HEK293 (cell line): ENCODE measurements at regions not wholly inside any gene's neighbourhood (a gene's known extent, or its start where the extent isn't known, plus 50 kb on each side); places are given as distances from the start of the nearest gene placed in this dataset.

Experiments
- ZBTB11 ChIP-seq: fragments of 450-650 bp; formaldehyde crosslinking; conservative IDR thresholded peaks from 2 replicates; pipeline ENCODE4 v1.5.1; 2016; ENCODE audit warnings: low read depth, missing biosample characterization, missing genetic modification characterization
- TF ChIP-seq, protein P1 (sequence below): fragments of 450-650 bp; formaldehyde crosslinking; IDR thresholded peaks from 2 replicates; pipeline ENCODE4 v1.5.1; 2017; ENCODE audit warnings: missing biosample characterization, missing genetic modification characterization
- TF ChIP-seq, protein P2 (sequence below): fragments of 450-650 bp; formaldehyde crosslinking; IDR thresholded peaks from 2 replicates; pipeline ENCODE4 v1.5.1; 2016; ENCODE audit warnings: missing biosample characterization, missing genetic modification characterization

GRCh38 chr6:41997456-41997855, 52.9 kb upstream of the TAF8 start:
- TF ChIP-seq, protein P1, sequence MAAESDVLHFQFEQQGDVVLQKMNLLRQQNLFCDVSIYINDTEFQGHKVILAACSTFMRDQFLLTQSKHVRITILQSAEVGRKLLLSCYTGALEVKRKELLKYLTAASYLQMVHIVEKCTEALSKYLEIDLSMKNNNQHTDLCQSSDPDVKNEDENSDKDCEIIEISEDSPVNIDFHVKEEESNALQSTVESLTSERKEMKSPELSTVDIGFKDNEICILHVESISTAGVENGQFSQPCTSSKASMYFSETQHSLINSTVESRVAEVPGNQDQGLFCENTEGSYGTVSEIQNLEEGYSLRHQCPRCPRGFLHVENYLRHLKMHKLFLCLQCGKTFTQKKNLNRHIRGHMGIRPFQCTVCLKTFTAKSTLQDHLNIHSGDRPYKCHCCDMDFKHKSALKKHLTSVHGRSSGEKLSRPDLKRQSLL (tag by site-specific recombination), result no peak
- TF ChIP-seq, protein P2, sequence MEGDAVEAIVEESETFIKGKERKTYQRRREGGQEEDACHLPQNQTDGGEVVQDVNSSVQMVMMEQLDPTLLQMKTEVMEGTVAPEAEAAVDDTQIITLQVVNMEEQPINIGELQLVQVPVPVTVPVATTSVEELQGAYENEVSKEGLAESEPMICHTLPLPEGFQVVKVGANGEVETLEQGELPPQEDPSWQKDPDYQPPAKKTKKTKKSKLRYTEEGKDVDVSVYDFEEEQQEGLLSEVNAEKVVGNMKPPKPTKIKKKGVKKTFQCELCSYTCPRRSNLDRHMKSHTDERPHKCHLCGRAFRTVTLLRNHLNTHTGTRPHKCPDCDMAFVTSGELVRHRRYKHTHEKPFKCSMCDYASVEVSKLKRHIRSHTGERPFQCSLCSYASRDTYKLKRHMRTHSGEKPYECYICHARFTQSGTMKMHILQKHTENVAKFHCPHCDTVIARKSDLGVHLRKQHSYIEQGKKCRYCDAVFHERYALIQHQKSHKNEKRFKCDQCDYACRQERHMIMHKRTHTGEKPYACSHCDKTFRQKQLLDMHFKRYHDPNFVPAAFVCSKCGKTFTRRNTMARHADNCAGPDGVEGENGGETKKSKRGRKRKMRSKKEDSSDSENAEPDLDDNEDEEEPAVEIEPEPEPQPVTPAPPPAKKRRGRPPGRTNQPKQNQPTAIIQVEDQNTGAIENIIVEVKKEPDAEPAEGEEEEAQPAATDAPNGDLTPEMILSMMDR (tag by site-specific recombination), result no peak
- no peak for TF ChIP-seq ZBTB11 (tag by site-specific recombination)
